Parathyroid adenoma (tissue), 2 donors: ENCODE measurements at regions not wholly inside any gene's neighbourhood (a gene's known extent, or its start where the extent isn't known, plus 50 kb on each side); places are given as distances from the start of the nearest gene placed in this dataset.

ENCODE experiments used
- H2AFZ ChIP-seq: fragments of 300-600 bp; sonication (generic); one replicate; pipeline ENCODE4 v1.7.0; 2017; ENCODE audit warnings: antibody characterized with exemption, mild to moderate bottlenecking
- H3K27ac ChIP-seq: fragments of 300-600 bp; sonication (generic); one replicate; pipeline ENCODE4 v1.7.0; 2017
- H3K27me3 ChIP-seq: fragments of 300-600 bp; sonication (generic); one replicate; pipeline ENCODE4 v1.7.0; 2017; ENCODE audit warnings: low read length; ENCODE audit not compliant: control insufficient read depth, insufficient read depth
- H3K36me3 ChIP-seq: fragments of 300-600 bp; sonication (generic); one replicate; pipeline ENCODE4 v1.7.0; 2017; ENCODE audit warnings: low read length; ENCODE audit not compliant: control insufficient read depth, insufficient read depth
- H3K4me1 ChIP-seq: fragments of 300-600 bp; sonication (generic); one replicate; pipeline ENCODE4 v1.7.0; 2017; ENCODE audit warnings: control low read depth
- H3K4me2 ChIP-seq: fragments of 300-600 bp; sonication (generic); one replicate; pipeline ENCODE4 v1.7.0; 2017; ENCODE audit warnings: low read length
- H3K4me3 ChIP-seq: fragments of 300-600 bp; sonication (generic); one replicate; pipeline ENCODE4 v1.7.0; 2017; ENCODE audit warnings: low read depth, low read length
- H3K79me2 ChIP-seq: fragments of 300-600 bp; sonication (generic); one replicate; pipeline ENCODE4 v1.7.0; 2017; ENCODE audit warnings: control low read depth
- H3K9ac ChIP-seq: fragments of 300-600 bp; sonication (generic); one replicate; pipeline ENCODE4 v1.7.0; 2017; ENCODE audit warnings: mild to moderate bottlenecking
- H3K9me3 ChIP-seq: fragments of 300-600 bp; sonication (generic); one replicate; pipeline ENCODE4 v1.7.0; 2017; ENCODE audit warnings: low read length; ENCODE audit not compliant: control insufficient read depth
- CTCF ChIP-seq: fragments of 300-600 bp; sonication (generic); IDR thresholded peaks from one replicate; pipeline ENCODE4 v1.7.0; 2017; ENCODE audit warnings: antibody characterized with exemption, mild to moderate bottlenecking
- donor health status: primary hyperparathyroidism.

DNA sequence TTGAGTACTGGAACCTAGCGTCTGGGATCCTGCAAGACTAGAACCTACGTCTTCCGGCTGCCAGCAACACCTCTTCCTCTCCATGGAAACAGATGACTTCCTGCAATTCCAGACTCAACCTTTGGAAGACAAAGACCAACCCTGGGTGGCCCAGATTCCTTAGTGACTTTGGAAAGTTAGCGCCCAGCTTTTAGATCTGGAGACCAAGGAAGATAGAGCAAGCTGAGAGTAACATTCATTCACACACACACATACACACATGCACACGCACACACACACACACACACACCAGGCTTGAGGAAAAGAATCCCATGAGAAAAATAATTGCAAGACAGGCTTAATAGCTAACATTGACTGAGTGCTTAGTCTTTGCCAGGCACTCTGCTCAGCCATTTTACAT is 788.9 kb downstream of the UQCRFS1 start:
- H3K79me2 ChIP-seq, result no peaks in the 10 kb centered on the region
- H3K36me3 ChIP-seq, result no peaks in the 10 kb centered on the region
- H3K4me2 ChIP-seq, result no peak overlapping the region
- H3K27ac ChIP-seq, result no peak overlapping the region
- H3K4me1 ChIP-seq, result no peaks in the 10 kb centered on the region
- H3K9ac ChIP-seq, result no peak overlapping the region
- H3K27me3 ChIP-seq, result no peaks in the 10 kb centered on the region
- no peak for TF ChIP-seq CTCF
- H3K9me3 ChIP-seq, result no peaks in the 10 kb centered on the region
- no peak overlapping the region for H3K4me3 ChIP-seq
- H2AFZ ChIP-seq, result no peak overlapping the region

GRCh38 chr19:28422791-28423650 is 789.9 kb downstream of the UQCRFS1 start:
- no peaks in the 10 kb centered on the region for H3K79me2 ChIP-seq
- no peaks in the 10 kb centered on the region for H3K9me3 ChIP-seq
- no peaks in the 10 kb centered on the region for H3K27me3 ChIP-seq
- no peak overlapping the region for H3K27ac ChIP-seq
- H3K4me2 ChIP-seq, result no peak overlapping the region
- no peaks in the 10 kb centered on the region for H3K4me1 ChIP-seq
- TF ChIP-seq CTCF, result no peak
- no peak overlapping the region for H3K4me3 ChIP-seq
- H2AFZ ChIP-seq, result no peak overlapping the region
- H3K9ac ChIP-seq, result no peak overlapping the region
- no peaks in the 10 kb centered on the region for H3K36me3 ChIP-seq

- H3K79me2 ChIP-seq, result no peaks in the 10 kb centered on the region
- H3K36me3 ChIP-seq, result no peaks in the 10 kb centered on the region
- H3K4me1 ChIP-seq, result no peaks in the 10 kb centered on the region
- H3K9ac ChIP-seq, result no peak overlapping the region
- H3K9me3 ChIP-seq, result no peaks in the 10 kb centered on the region
- no peak overlapping the region for H3K4me2 ChIP-seq
- no peak for TF ChIP-seq CTCF
- no peaks in the 10 kb centered on the region for H3K27me3 ChIP-seq
- H2AFZ ChIP-seq, result no peak overlapping the region
- H3K27ac ChIP-seq, result no peak overlapping the region
- no peak overlapping the region for H3K4me3 ChIP-seq
Measured at GRCh38 chr19:28422046-28422445, 790.9 kb downstream of the UQCRFS1 start.

DNA sequence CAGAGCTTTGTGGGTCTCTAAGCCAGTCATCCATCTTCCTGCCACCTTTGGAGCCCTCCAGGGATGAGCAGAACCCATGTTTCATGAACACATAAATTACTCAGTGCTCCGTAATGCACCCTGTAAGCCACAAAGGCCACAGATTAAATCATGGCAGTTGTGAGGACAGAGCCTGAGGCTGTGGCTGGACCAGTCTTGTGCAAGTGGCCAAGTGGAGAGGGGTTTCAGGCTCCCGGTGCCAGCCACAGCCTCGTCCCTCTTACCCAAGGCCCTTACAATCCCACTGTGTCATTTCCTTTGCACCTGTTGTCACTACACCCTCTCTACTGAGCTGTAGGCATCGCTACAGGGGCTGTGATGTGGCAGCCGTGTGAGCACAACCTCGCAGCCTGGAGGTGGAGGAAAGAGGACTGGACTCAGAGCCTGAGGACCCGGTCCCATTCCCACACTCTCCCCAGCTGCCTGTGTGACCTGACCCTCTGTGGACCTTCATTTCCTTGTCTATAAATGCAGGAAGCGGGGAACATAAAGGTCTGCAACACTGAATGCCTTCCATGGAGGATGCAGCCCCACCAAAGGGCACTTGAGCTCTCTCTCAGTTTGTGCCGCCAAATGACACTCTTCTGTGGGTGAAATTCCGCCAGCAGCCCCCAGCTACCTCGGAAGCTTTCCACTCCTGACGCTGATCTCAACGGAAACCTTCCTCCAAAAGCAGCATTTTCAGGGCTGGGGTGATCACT is 792.0 kb downstream of the UQCRFS1 start:
- no peaks in the 10 kb centered on the region for H3K79me2 ChIP-seq
- H3K4me1 ChIP-seq, result no peaks in the 10 kb centered on the region
- H2AFZ ChIP-seq, result no peak overlapping the region
- no peak overlapping the region for H3K27ac ChIP-seq
- no peak for TF ChIP-seq CTCF
- no peak overlapping the region for H3K9ac ChIP-seq
- no peaks in the 10 kb centered on the region for H3K27me3 ChIP-seq
- no peak overlapping the region for H3K4me3 ChIP-seq
- no peak overlapping the region for H3K4me2 ChIP-seq
- H3K36me3 ChIP-seq, result no peaks in the 10 kb centered on the region
- no peaks in the 10 kb centered on the region for H3K9me3 ChIP-seq
